ENCODE measurements at regions not wholly inside any gene's neighbourhood (a gene's known extent, or its start where the extent isn't known, plus 50 kb on each side); places are given as distances from the start of the nearest gene placed in this dataset.

- TF ChIP-seq CTCF (conservative IDR thresholded peaks at IDR 0.05; ENCODE audit: low read depth in 2 of 2) (no peak), EZH2 (IDR thresholded peaks at IDR 0.05; ENCODE audit: low read depth, unreplicated experiment) (no peak), REST (IDR thresholded peaks at IDR 0.05; ENCODE audit: unreplicated experiment) (no peak)
Measured at GRCh38 chr21:28568692-28569091, 424.0 kb downstream of the LTN1 start.

All from GM23338 (cell line).